ENCODE measurements at regions not wholly inside any gene's neighbourhood (a gene's known extent, or its start where the extent isn't known, plus 50 kb on each side); places are given as distances from the start of the nearest gene placed in this dataset.
"Not testable (repeated sequence)": the region's sequence is repeated elsewhere in the genome, so short reads cannot be mapped to it uniquely, and the experiment has no call there.

GRCh38 chr5:60024104-60024503 lies 130.6 kb upstream of the PDE4D start:
- intact Hi-C loops (cut with DNase I; ENCODE audit: low total_unique reads), result no loop called here
- Histone ChIP-seq H3K27me3 (no peaks in the 10 kb centered on the region), H3K9me3 (no peaks in the 10 kb centered on the region), H3K4me1 (no peaks in the 10 kb centered on the region), H3K36me3 (no peaks in the 10 kb centered on the region), H3K27ac (no peak overlapping the region), H3K4me3 (no peak overlapping the region)
- TF ChIP-seq CTCF (IDR thresholded peaks at IDR 0.05) (no peak), EP300 (IDR thresholded peaks at IDR 0.05; ENCODE audit: low read depth) (no peak), POLR2A (IDR thresholded peaks at IDR 0.05) (no peak), POLR2AphosphoS5 (IDR thresholded peaks at IDR 0.05) (no peak)
- no peak for DNase-seq
- in situ Hi-C loops (cut with MboI; ENCODE audit: low pct_ligation_motif_present in 1 of 4, low pct_unique_long_range_greater_than_20kb in 1 of 4, low sequenced_read_pairs in 3 of 4), result no loop called here

GRCh38 chr5:60023255-60023654 lies 129.7 kb upstream of the PDE4D start:
- no peak for DNase-seq
- Histone ChIP-seq H3K9me3 (no peaks in the 10 kb centered on the region), H3K4me3 (no peak overlapping the region), H3K27me3 (no peaks in the 10 kb centered on the region), H3K27ac (no peak overlapping the region), H3K4me1 (no peaks in the 10 kb centered on the region), H3K36me3 (no peaks in the 10 kb centered on the region)
- intact Hi-C loops (cut with DNase I; ENCODE audit: low total_unique reads), result no loop called here
- in situ Hi-C loops (cut with MboI; ENCODE audit: low pct_ligation_motif_present in 1 of 4, low pct_unique_long_range_greater_than_20kb in 1 of 4, low sequenced_read_pairs in 3 of 4), result no loop called here
- TF ChIP-seq EP300 (IDR thresholded peaks at IDR 0.05; ENCODE audit: low read depth) (no peak), POLR2AphosphoS5 (IDR thresholded peaks at IDR 0.05) (no peak), POLR2A (IDR thresholded peaks at IDR 0.05) (no peak), CTCF (IDR thresholded peaks at IDR 0.05) (no peak)

- in situ Hi-C loops (cut with MboI; ENCODE audit: low pct_ligation_motif_present in 1 of 4, low pct_unique_long_range_greater_than_20kb in 1 of 4, low sequenced_read_pairs in 3 of 4), result no loop called here
- Histone ChIP-seq H3K36me3 (no peaks in the 10 kb centered on the region), H3K9me3 (no peaks in the 10 kb centered on the region), H3K27me3 (no peaks in the 10 kb centered on the region), H3K4me3 (no peak overlapping the region), H3K27ac (no peak overlapping the region), H3K4me1 (no peaks in the 10 kb centered on the region)
- TF ChIP-seq POLR2AphosphoS5 (IDR thresholded peaks at IDR 0.05) (no peak), CTCF (IDR thresholded peaks at IDR 0.05) (no peak), EP300 (IDR thresholded peaks at IDR 0.05; ENCODE audit: low read depth) (no peak)
- DNase-seq, result no peak
- intact Hi-C loops (cut with DNase I; ENCODE audit: low total_unique reads), result no loop called here
Observed at GRCh38 chr5:60020457-60020856, 126.9 kb upstream of the PDE4D start.

DNA sequence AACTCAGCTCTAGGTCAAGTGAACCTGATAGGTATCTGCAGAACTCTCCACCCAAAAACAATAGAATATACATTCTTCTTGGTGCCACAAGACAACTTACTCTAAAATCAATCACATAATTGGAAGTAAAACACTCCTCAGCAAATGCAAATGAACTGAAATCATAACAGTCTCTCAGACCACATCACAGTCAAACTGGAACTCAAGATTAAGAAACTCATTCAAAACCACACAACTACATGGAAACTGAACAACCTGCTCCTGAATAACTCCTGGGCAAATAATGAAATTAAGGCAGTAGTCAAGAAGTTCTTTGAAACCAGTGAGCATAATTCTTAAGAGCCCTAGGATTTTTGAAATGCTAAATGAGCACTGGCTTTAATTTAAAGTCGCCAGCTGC lies 125.4 kb upstream of the PDE4D start:
- H3K4me1 ChIP-seq; intact Hi-C loops (cut with DNase I; ENCODE audit: low total_unique reads); H3K27me3 ChIP-seq; in situ Hi-C loops (cut with MboI; ENCODE audit: low pct_ligation_motif_present in 1 of 4, low pct_unique_long_range_greater_than_20kb in 1 of 4, low sequenced_read_pairs in 3 of 4); H3K27ac ChIP-seq; H3K9me3 ChIP-seq; H3K4me3 ChIP-seq; DNase-seq; H3K36me3 ChIP-seq: not testable (repeated sequence)
- WGBS, 2 donors (ENCODE audit: low coverage in 1 of 2), result 95% methylated on average over 1 of the region's 1 CpG; no CpG with 5 or more reads in 1 of the 2 donors

DNA sequence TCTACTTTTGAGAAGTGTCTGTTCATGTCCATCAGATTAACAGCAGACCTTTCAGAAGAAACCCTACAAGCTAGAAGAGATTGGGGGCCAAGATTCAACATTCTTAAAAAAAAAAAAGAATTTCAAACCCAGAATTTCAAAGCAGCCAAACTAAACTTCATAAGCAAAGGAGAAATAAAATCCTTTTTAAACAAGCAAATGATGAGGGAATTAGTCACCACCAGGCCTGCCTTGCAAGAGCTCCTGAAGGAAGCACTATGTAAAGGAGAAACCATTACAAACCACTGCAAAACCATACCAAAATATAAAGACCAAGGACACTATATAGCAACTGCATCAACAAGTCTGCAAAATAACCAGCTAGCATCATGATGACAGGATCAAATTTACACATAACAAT lies 124.6 kb upstream of the PDE4D start:
- Histone ChIP-seq H3K4me3 (no peak overlapping the region), H3K27me3 (no peaks in the 10 kb centered on the region), H3K27ac (no peak overlapping the region), H3K9me3 (no peaks in the 10 kb centered on the region), H3K36me3 (no peaks in the 10 kb centered on the region), H3K4me1 (no peaks in the 10 kb centered on the region)
- no peak for TF ChIP-seq POLR2A (IDR thresholded peaks at IDR 0.05)
- TF ChIP-seq POLR2AphosphoS5 (IDR thresholded peaks at IDR 0.05), result no peak
- TF ChIP-seq CTCF (IDR thresholded peaks at IDR 0.05), result no peak
- no peak for TF ChIP-seq EP300 (IDR thresholded peaks at IDR 0.05; ENCODE audit: low read depth)
- no peak for DNase-seq
- in situ Hi-C loops (cut with MboI; ENCODE audit: low pct_ligation_motif_present in 1 of 4, low pct_unique_long_range_greater_than_20kb in 1 of 4, low sequenced_read_pairs in 3 of 4), result no loop called here
- intact Hi-C loops (cut with DNase I; ENCODE audit: low total_unique reads), result no loop called here

Data from transverse colon (tissue), 4 donors.